ENCODE measurements at regions not wholly inside any gene's neighbourhood (a gene's known extent, or its start where the extent isn't known, plus 50 kb on each side); places are given as distances from the start of the nearest gene placed in this dataset.
"Not testable (repeated sequence)": the region's sequence is repeated elsewhere in the genome, so short reads cannot be mapped to it uniquely, and the experiment has no call there.

GRCh38 chr13:87582399-87582798 lies 88.8 kb upstream of the SLITRK5 start:
- no peak for DNase-seq

- no peak for DNase-seq
Observed at GRCh38 chr13:87590518-87590917, 80.7 kb upstream of the SLITRK5 start.

- not testable (repeated sequence) for DNase-seq
Observed at GRCh38 chr13:87604437-87604836, 66.7 kb upstream of the SLITRK5 start.

DNA sequence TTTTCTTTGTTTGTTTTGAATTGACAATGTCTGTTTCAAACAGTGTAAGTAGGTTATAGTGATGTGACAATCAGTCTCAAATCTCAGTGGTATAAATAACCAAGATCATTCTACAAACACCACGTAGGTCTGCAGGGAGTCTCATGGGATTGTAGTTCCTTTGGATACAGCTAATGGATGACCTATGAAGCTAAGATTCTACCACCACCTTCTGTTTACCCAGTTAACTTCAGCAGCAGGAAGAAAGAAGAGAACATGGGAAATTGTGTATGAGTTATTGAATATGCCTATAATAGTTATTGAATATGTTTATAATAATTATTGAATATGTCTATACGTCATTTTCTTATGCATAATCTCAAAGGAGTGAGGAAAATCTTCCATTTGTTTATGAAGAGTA lies 63.9 kb upstream of the SLITRK5 start:
- DNase-seq = no peak

- DNase-seq = no peak
Observed at GRCh38 chr13:87614276-87614675, 56.9 kb upstream of the SLITRK5 start.
